ENCODE measurements at regions not wholly inside any gene's neighbourhood (a gene's known extent, or its start where the extent isn't known, plus 50 kb on each side); places are given as distances from the start of the nearest gene placed in this dataset.

- no peak for TF ChIP-seq TAF1 (IDR thresholded peaks at IDR 0.05; ENCODE audit: borderline replicate concordance, insufficient read depth, low read length)
- no peak for TF ChIP-seq POLR2AphosphoS5 (IDR thresholded peaks at IDR 0.05; ENCODE audit: low read depth, low read length)
- TF ChIP-seq SIN3A (IDR thresholded peaks at IDR 0.05; ENCODE audit: borderline replicate concordance, insufficient read depth, low read length), result no peak
These were observed 327.7 kb downstream of the PIK3R1 start for GRCh38 chr5:68543212-68543611.

Data from PFSK-1 (cell line).